K562 (cell line): ENCODE measurements at regions not wholly inside any gene's neighbourhood (a gene's known extent, or its start where the extent isn't known, plus 50 kb on each side); places are given as distances from the start of the nearest gene placed in this dataset.

Experiments used
- ATAC-seq: fragments of 200-7000 bp; cut with Tn5 transposase; 3 replicates; pipeline ENCODE4 v1.9.1; 2020; ENCODE audit warnings: moderate library complexity
- BruUV-seq: library from RNA; stranded (reverse); fragments of 400-500 nt; replicated peaks from 2 replicates; lab custom pipeline; 2021; lab: Mats Ljungman, UMichigan
- CTCF ChIA-PET: fragments of 300-600 bp; formaldehyde crosslinking; extraction: SDS; loops from one replicate; lab custom pipeline; 2021; ENCODE audit warnings: low intra/inter-chr PET ratio; lab: Yijun Ruan, JAX
- POLR2A ChIA-PET: fragments of 300-600, 350-650 bp; sonication (Branson Sonifier 250); formaldehyde crosslinking; extraction: SDS; loops from one replicate; lab custom pipeline; 2021; ENCODE audit warnings: antibody characterized with exemption, inconsistent platforms; lab: Yijun Ruan, JAX
- DNase-seq, 4 experiments: peaks; one replicate each; pipeline versions ENCODE4 v3.0.0 to v3.0.0-alpha.2; 2011 to 2018; ENCODE audit warnings: low spot score in 3 of 4, mixed read lengths in 3 of 4; ENCODE audit errors: extremely low read depth in 1 of 4
- FAIRE-seq: peaks from 2 replicates; lab custom pipeline; 2011; peaks lifted over from hg19 to GRCh38; lab: Jason Lieb, UNC
- H2AFZ ChIP-seq: 2 replicates; pipeline ENCODE4 v1.6.0; 2011; ENCODE audit warnings: low read depth, low read length, control low read depth, inconsistent platforms
- H3K27ac ChIP-seq: fragments of 200-600 bp; 3 replicates; pipeline ENCODE4 v1.8.0; 2011; ENCODE audit warnings: low read depth, mild to moderate bottlenecking, control low read depth, inconsistent platforms, low read length, moderate library complexity, mixed read lengths; ENCODE audit errors: extremely low read depth
- H3K27me3 ChIP-seq, 2 experiments: fragments of 300-600 bp in 1 of 2; 2 replicates in 1 of 2; 3 replicates in 1 of 2; pipeline versions ENCODE4 v1.6.0 to v1.8.0; 2011; ENCODE audit warnings: inconsistent platforms in 2 of 2, low read length in 2 of 2, mild to moderate bottlenecking in 1 of 2, mixed read lengths in 1 of 2, moderate library complexity in 1 of 2; ENCODE audit not compliant: control insufficient read depth in 2 of 2, insufficient read depth in 2 of 2
- H3K36me3 ChIP-seq: fragments of 300-600 bp; 3 replicates; pipeline ENCODE4 v1.8.0; 2011; ENCODE audit warnings: mild to moderate bottlenecking, low read length, inconsistent platforms; ENCODE audit not compliant: control insufficient read depth, insufficient read depth
- H3K4me1 ChIP-seq, 2 experiments: fragments of 200-600 bp in 1 of 2; replicated peaks in 1 of 2; 2 replicates in 1 of 2; 3 replicates in 1 of 2; pipeline versions ENCODE4 v1.5.1 to v1.8.0; 2011; ENCODE audit warnings: inconsistent platforms in 2 of 2, low read length in 2 of 2, mild to moderate bottlenecking in 1 of 2, mixed read lengths in 1 of 2, moderate library complexity in 1 of 2; ENCODE audit not compliant: control insufficient read depth in 2 of 2, insufficient read depth in 2 of 2
- H3K4me2 ChIP-seq: 2 replicates; pipeline ENCODE4 v1.6.1; 2011; ENCODE audit warnings: low read length, control low read depth, inconsistent platforms, mixed read lengths; ENCODE audit not compliant: insufficient read depth
- H3K4me3 ChIP-seq: fragments of 200-600 bp; sonication (generic), shearing (Covaris generic); 2 replicates; pipeline ENCODE4 v1.5.1; 2016; ENCODE audit warnings: control low read depth, inconsistent platforms
- H3K79me2 ChIP-seq: fragments of 200-600 bp; 3 replicates; pipeline ENCODE4 v1.8.0; 2011; ENCODE audit warnings: low read length, inconsistent platforms; ENCODE audit not compliant: control insufficient read depth, insufficient read depth
- H3K9ac ChIP-seq, 2 experiments: 2 replicates each; pipeline versions ENCODE4 v1.6.0 to v1.6.1; 2011; ENCODE audit warnings: low read depth in 2 of 2, low read length in 2 of 2, control low read depth in 1 of 2, inconsistent platforms in 1 of 2, mild to moderate bottlenecking in 1 of 2, mixed read lengths in 1 of 2; ENCODE audit not compliant: insufficient read depth in 1 of 2
- H3K9me1 ChIP-seq: one replicate; pipeline ENCODE4 v1.6.0; 2011; ENCODE audit warnings: inconsistent platforms, mild to moderate bottlenecking, low read length, moderate library complexity; ENCODE audit not compliant: control insufficient read depth, insufficient read depth
- H3K9me3 ChIP-seq: replicated peaks from 2 replicates; pipeline ENCODE4 v1.5.1; 2011; ENCODE audit warnings: low read depth, low read length, inconsistent platforms; ENCODE audit not compliant: control insufficient read depth, insufficient read depth
- H4K20me1 ChIP-seq: replicated peaks from 2 replicates; pipeline ENCODE4 v1.6.1; 2011; ENCODE audit warnings: low read length, inconsistent platforms, mixed read lengths; ENCODE audit not compliant: control insufficient read depth, insufficient read depth
- ARID1B ChIP-seq: fragments of 450-650 bp; IDR thresholded peaks from 2 replicates; pipeline ENCODE4 v1.6.1; 2016; ENCODE audit warnings: antibody characterized with exemption, mild to moderate bottlenecking, inconsistent platforms
- MLLT1 ChIP-seq, 2 experiments: fragments of 450-650 bp; IDR thresholded peaks; 2 replicates each; pipeline ENCODE4 v1.6.1; 2016
- NR4A1 ChIP-seq, 2 experiments: fragments of 250-450 bp in 1 of 2; fragments of 450-650 bp in 1 of 2; sonication (Bioruptor Pico) in 1 of 2; IDR thresholded peaks; 2 replicates each; pipeline versions ENCODE4 v1.4.0 to v1.6.1; 2016 to 2020; ENCODE audit warnings: mild to moderate bottlenecking in 2 of 2, missing compliant biosample characterization in 1 of 2, missing genetic modification characterization in 1 of 2, moderate library complexity in 1 of 2
- RERE ChIP-seq: sonication (generic); formaldehyde crosslinking; IDR thresholded peaks from 2 replicates; pipeline ENCODE4 v1.8.0; 2023; ENCODE audit warnings: missing genetic modification reagents, mild to moderate bottlenecking, borderline replicate concordance
- RFX5 ChIP-seq: IDR thresholded peaks from 2 replicates; pipeline ENCODE4 v1.6.1; 2011; ENCODE audit warnings: low read depth, mild to moderate bottlenecking, improper control_type of control experiment, low read length
- ZBTB11 ChIP-seq, 3 experiments: fragments of 200-800 bp in 1 of 3; fragments of 250-450 bp in 1 of 3; fragments of 450-650 bp in 1 of 3; sonication (Bioruptor Pico) in 1 of 3; sonication (Bioruptor generic) in 1 of 3; formaldehyde crosslinking in 1 of 3; IDR thresholded peaks; 2 replicates each; pipeline versions ENCODE4 v1.6.1 to v1.8.0; 2016 to 2022; ENCODE audit warnings: mild to moderate bottlenecking in 2 of 3, missing genetic modification characterization in 2 of 3, missing compliant biosample characterization in 1 of 3, moderate library complexity in 1 of 3
- ZNF507 ChIP-seq: conservative IDR thresholded peaks from 2 replicates; pipeline ENCODE4 v1.6.1; 2017; ENCODE audit warnings: missing genetic modification characterization, missing compliant biosample characterization
- WGBS: fragments of 100-300 bp; shearing (Covaris generic); methylation state at CpG from one replicate; pipeline ENCODE4 v1.1.6; 2016; ENCODE audit warnings: low coverage, mixed read lengths; ENCODE audit not compliant: insufficient coverage; ENCODE audit errors: missing lambda C conversion rate; 5-methylcytosine and 5-hydroxymethylcytosine counted together
- in situ Hi-C: fragments of 300-500 bp; cut with MboI; formaldehyde crosslinking; loops from 4 replicates; pipeline ENCODE4 v1.15.0; 2018; ENCODE audit warnings: inconsistent platforms, mixed read lengths
- intact Hi-C: fragments of 100-400 bp; cut with micrococcal nuclease; formaldehyde crosslinking; loops from 2 replicates; pipeline ENCODE4 v1.14.2; 2022

GRCh38 chr5:96331681-96332361 is 101.2 kb downstream of the PCSK1 start:
- Histone ChIP-seq H2AFZ (no peak overlapping the region), H3K27ac (no peak overlapping the region), H3K9me1 (no peaks in the 10 kb centered on the region), H3K4me3 (no peak overlapping the region), H3K9ac (no peak overlapping the region), H3K27me3 (peaks cover 5 to 12% of the 10 kb centered on the region in 2 experiments; a peak in 4 of 5 replicates), H3K4me2 (no peak overlapping the region), H4K20me1 (no peaks in the 10 kb centered on the region), H3K4me1 (no peaks in the 10 kb centered on the region; a peak in 1 of 5 replicates), H3K9me3 (no peaks in the 10 kb centered on the region), H3K36me3 (no peaks in the 10 kb centered on the region), H3K79me2 (no peaks in the 10 kb centered on the region)
- POLR2A ChIA-PET = no interaction called here
- intact Hi-C loops = loop anchor here (10.0 kb wide), 1 partner anchor 157 kb away; no protein-coding TSS in a partner anchor
- CTCF ChIA-PET = no interaction called here
- in situ Hi-C loops = loop anchor here (25.0 kb wide), 1 partner anchor 695 kb away; the partner anchor contains the start of gene RFESD
- WGBS = 0% methylated on average over 2 of the region's 2 CpGs
- ATAC-seq (no peak), DNase-seq (no peak), FAIRE-seq (no peak)
- no peak for TF ChIP-seq ARID1B
- TF ChIP-seq ZBTB11 (CRISPR knock-in tag; IDR thresholded peaks at IDR 0.05) = no peak
- TF ChIP-seq ZNF507 = no peak
- no peak for TF ChIP-seq RERE
- TF ChIP-seq RFX5 = no peak
- no peak for TF ChIP-seq NR4A1 (CRISPR knock-in tag; IDR thresholded peaks at IDR 0.05)
- TF ChIP-seq NR4A1 (tag; IDR thresholded peaks at IDR 0.05) = no peak
- no peak for TF ChIP-seq MLLT1 (IDR thresholded peaks at IDR 0.05)
- BruUV-seq = no TSS peak
